NT2/D1 (cell line): ENCODE measurements at regions not wholly inside any gene's neighbourhood (a gene's known extent, or its start where the extent isn't known, plus 50 kb on each side); places are given as distances from the start of the nearest gene placed in this dataset.

ENCODE experiments used
- DNase-seq: peaks from one replicate; pipeline ENCODE4 v3.0.0-alpha.2; 2011; ENCODE audit warnings: low read depth, low spot score
- H3K27me3 ChIP-seq: 2 replicates; pipeline ENCODE4 v1.6.0; 2011; ENCODE audit warnings: mild to moderate bottlenecking; ENCODE audit not compliant: insufficient read length, insufficient read depth
- H3K36me3 ChIP-seq: 2 replicates; pipeline ENCODE4 v1.6.1; 2011; ENCODE audit warnings: mild to moderate bottlenecking, low read length, mixed read lengths; ENCODE audit not compliant: insufficient read depth, insufficient read length
- H3K4me1 ChIP-seq: 2 replicates; pipeline ENCODE4 v1.5.1; 2011; ENCODE audit not compliant: insufficient read depth, insufficient read length
- H3K4me3 ChIP-seq: 2 replicates; pipeline ENCODE4 v1.5.1; 2011; ENCODE audit warnings: low read depth; ENCODE audit not compliant: insufficient read length
- H3K9ac ChIP-seq: 2 replicates; pipeline ENCODE4 v1.6.0; 2011; ENCODE audit warnings: low read depth; ENCODE audit not compliant: insufficient read length
- H3K9me3 ChIP-seq: 2 replicates; pipeline ENCODE4 v1.5.1; 2011; ENCODE audit warnings: mild to moderate bottlenecking, low read length; ENCODE audit not compliant: insufficient read depth
- SUZ12 ChIP-seq: IDR thresholded peaks from 2 replicates; pipeline ENCODE4 v1.6.1; 2011; ENCODE audit not compliant: insufficient read length, insufficient read depth; ENCODE audit errors: extremely low read depth
- YY1 ChIP-seq: IDR thresholded peaks from 2 replicates; pipeline ENCODE4 v1.6.1; 2011; ENCODE audit not compliant: insufficient read length, insufficient read depth
- ZNF274 ChIP-seq: IDR thresholded peaks from 2 replicates; pipeline ENCODE4 v1.6.1; 2011; ENCODE audit warnings: mild to moderate bottlenecking, low read depth, low read length

DNA sequence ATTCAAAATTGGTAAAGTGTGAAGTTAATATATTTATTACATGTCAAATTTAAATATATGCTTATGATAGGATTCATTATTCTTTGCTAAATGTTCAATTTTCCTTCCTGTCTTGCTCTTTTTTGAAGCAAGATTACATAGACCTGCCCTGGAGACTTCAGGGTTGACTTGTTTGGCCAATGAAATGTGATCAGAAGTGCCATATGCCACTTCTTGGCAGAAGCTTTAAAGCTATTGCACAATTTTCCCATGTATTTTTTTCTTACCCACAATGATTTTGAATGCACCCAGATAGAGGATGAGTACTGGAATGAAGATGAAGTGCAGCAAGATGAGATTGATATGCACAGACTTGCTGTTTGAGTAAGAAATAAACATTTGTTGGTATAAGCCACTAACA lies 406.3 kb upstream of the BCHE start:
- no peak for DNase-seq
- Histone ChIP-seq H3K27me3 (no peaks in the 10 kb centered on the region), H3K36me3 (no peaks in the 10 kb centered on the region), H3K4me3 (no peak overlapping the region), H3K4me1 (no peaks in the 10 kb centered on the region), H3K9ac (no peak overlapping the region), H3K9me3 (peaks cover 14% of the 10 kb centered on the region)
- no peak for TF ChIP-seq ZNF274
- TF ChIP-seq SUZ12 = no peak
- TF ChIP-seq YY1 = no peak

DNA sequence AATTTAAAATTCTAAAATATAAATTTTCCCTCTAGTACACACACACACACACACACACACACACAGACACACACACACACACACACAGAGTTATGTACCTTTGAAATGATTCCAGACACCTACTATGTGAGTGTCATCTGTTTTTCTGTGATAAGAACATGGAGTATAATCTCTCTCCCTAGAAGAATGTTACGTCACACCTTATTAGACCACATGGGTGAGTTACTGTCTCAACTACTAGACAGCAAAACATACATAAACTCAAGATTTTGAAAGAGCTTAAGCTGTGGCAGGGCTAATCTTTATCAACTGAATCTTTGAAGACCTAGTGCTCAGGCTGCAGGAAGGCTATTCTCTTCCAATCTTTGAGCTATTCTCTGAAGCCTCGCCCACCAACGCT lies 385.9 kb upstream of the BCHE start:
- DNase-seq = no peak
- no peaks in the 10 kb centered on the region for H3K9me3 ChIP-seq
- no peaks in the 10 kb centered on the region for H3K36me3 ChIP-seq
- H3K9ac ChIP-seq = no peak overlapping the region
- TF ChIP-seq ZNF274 (no peak), YY1 (no peak), SUZ12 (no peak)
- no peaks in the 10 kb centered on the region for H3K27me3 ChIP-seq
- H3K4me1 ChIP-seq = no peaks in the 10 kb centered on the region
- H3K4me3 ChIP-seq = no peak overlapping the region

DNA sequence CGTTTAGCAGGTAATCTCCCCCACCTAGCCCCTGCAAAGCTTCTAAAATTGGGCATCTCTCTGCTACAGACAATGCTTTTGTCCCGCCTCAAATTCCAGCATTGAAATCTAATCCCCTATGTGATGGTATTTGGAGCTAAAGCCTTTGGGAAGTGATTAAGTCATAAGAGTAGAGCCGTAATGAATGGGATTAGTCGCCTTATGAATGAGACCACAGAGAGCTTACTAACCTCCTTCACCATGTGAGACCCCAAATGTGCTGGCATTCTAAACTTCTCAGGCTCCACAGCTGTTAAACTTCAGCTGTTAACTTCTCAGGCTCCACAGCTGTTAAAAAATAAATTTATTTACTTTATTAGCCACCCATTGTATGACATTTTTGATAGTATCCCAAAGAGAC lies 374.2 kb upstream of the BCHE start:
- Histone ChIP-seq H3K36me3 (no peaks in the 10 kb centered on the region), H3K4me3 (no peak overlapping the region), H3K9me3 (no peaks in the 10 kb centered on the region), H3K4me1 (no peaks in the 10 kb centered on the region), H3K27me3 (no peaks in the 10 kb centered on the region), H3K9ac (no peak overlapping the region)
- DNase-seq = no peak
- TF ChIP-seq YY1 (no peak), ZNF274 (no peak), SUZ12 (no peak)

DNA sequence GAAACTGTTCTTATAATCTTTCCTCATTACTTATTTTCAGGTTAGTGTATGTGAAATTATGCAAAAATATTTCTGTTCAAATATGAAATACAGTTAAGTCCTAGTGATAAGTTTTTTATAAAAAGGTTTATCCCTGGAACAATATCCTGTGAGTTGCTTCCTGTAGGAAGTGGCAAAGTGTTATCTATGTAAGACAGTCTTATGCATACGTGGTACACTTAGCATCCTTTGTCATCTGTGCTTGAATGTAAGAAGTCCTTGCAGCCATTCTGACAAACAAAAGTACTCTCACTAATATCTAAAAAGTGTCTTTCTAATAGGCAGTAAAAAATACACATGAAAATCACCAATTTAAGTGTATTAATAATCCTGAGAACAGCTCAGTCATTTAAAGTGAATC lies 372.5 kb upstream of the BCHE start:
- Histone ChIP-seq H3K9ac (no peak overlapping the region), H3K36me3 (no peaks in the 10 kb centered on the region), H3K4me1 (no peaks in the 10 kb centered on the region), H3K4me3 (no peak overlapping the region), H3K9me3 (no peaks in the 10 kb centered on the region), H3K27me3 (no peaks in the 10 kb centered on the region)
- TF ChIP-seq YY1 (no peak), ZNF274 (no peak), SUZ12 (no peak)
- no peak for DNase-seq

DNA sequence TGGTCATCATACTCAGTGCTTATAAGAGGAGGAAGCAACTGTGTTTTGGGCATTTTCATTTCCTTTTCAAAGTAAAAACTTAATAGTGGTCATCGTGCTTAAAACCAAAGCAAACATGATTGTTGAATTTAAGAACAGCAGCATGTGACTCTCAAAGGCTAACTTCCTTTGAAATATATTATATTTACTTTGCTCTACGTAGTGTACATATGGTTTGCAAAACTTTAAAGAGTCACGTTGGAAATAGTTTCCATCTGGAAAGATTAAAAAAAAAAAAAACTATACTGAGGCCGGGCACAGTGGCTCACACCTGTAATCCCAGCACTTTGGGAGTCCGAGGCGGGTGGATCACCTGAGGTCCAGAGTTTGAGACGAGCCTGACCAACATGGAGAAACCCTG lies 367.9 kb upstream of the BCHE start:
- TF ChIP-seq SUZ12 (no peak), YY1 (no peak), ZNF274 (no peak)
- no peak overlapping the region for H3K4me3 ChIP-seq

DNA sequence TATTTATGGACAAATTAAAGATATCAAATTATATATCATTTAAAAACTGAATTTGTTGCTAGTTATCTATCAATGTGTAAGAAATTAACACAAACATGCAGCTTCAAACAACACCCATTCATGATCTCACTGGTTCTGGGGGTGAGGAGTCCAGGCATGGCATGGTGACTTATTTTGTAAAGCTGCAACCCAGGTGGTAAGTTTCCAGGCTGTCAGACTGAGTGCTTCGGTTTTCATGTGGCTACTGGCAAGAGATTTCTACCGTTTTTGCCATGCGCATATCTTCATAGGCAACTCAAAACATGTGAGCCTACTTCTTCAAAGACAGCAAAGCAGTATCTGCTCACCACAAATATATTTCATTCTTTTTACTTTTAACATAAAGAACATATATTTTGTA lies 364.3 kb upstream of the BCHE start:
- H3K4me1 ChIP-seq = no peaks in the 10 kb centered on the region
- no peaks in the 10 kb centered on the region for H3K27me3 ChIP-seq
- H3K36me3 ChIP-seq = no peaks in the 10 kb centered on the region
- H3K9ac ChIP-seq = no peak overlapping the region
- no peak overlapping the region for H3K4me3 ChIP-seq
- no peak for DNase-seq
- no peaks in the 10 kb centered on the region; the same call in 1 of the 2 replicates for H3K9me3 ChIP-seq
- TF ChIP-seq SUZ12 (no peak), ZNF274 (no peak), YY1 (no peak)

More for the DNA sequence above, 367.9 kb upstream of the BCHE start:
- no peak for DNase-seq
- Histone ChIP-seq H3K27me3 (no peaks in the 10 kb centered on the region), H3K36me3 (no peaks in the 10 kb centered on the region), H3K9me3 (no peaks in the 10 kb centered on the region; the same call in 1 of the 2 replicates), H3K9ac (no peak overlapping the region), H3K4me1 (no peaks in the 10 kb centered on the region)

DNA sequence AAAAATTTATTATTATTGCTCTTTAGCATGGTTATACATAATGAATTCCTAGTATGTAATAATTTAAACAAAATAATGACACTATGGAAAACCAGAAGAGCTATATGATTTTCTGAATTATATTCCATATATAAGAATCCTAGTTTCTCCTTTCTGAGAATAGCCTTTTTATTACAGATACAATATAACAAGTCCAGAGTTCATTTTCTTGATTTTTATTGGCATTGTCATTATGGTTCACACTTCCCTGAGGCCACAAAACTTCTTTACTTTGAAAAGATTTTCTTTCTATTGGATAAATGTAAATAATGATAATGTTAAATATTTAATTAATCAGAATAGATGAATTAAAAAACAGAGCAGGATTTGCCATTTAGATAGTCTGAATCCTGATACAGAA lies 362.3 kb upstream of the BCHE start:
- H3K9ac ChIP-seq = no peak overlapping the region
- TF ChIP-seq SUZ12 (no peak), ZNF274 (no peak), YY1 (no peak)
- H3K9me3 ChIP-seq = no peaks in the 10 kb centered on the region; the same call in 1 of the 2 replicates
- H3K27me3 ChIP-seq = no peaks in the 10 kb centered on the region
- no peaks in the 10 kb centered on the region for H3K4me1 ChIP-seq
- no peaks in the 10 kb centered on the region for H3K36me3 ChIP-seq
- H3K4me3 ChIP-seq = no peak overlapping the region
- no peak for DNase-seq

DNA sequence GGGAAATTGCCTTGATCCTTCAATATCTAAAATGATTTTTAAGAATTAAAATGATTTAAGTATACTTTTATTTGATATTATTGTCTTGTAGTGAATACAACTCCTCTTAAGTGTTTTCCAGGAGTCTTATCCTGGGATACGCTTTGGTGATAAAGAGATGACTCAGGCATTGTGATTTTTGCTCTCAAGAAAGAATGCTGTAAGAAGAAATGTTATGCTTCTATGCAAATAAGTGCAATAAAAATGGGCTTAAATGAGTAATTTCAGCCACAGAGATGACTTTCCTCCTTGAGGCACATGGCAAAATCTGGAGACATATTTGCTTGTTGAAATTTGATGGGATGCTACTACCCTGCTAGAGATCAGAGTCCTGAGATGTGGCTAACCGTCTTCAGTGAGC lies 358.6 kb upstream of the BCHE start:
- Histone ChIP-seq H3K4me1 (no peaks in the 10 kb centered on the region), H3K9ac (no peak overlapping the region), H3K27me3 (no peaks in the 10 kb centered on the region), H3K36me3 (no peaks in the 10 kb centered on the region), H3K4me3 (no peak overlapping the region), H3K9me3 (no peaks in the 10 kb centered on the region; the same call in 1 of the 2 replicates)
- TF ChIP-seq ZNF274 = no peak
- no peak for TF ChIP-seq YY1
- TF ChIP-seq SUZ12 = no peak
- no peak for DNase-seq
